Head of caudate nucleus (tissue), 42 donors: ENCODE measurements at regions not wholly inside any gene's neighbourhood (a gene's known extent, or its start where the extent isn't known, plus 50 kb on each side); places are given as distances from the start of the nearest gene placed in this dataset.

ENCODE experiments used
- DNase-seq, 42 donors: peaks; one replicate each; pipeline versions ENCODE4 v3.0.0 to v3.0.0-alpha.2; 2020 to 2021; ENCODE audit warnings: mixed read lengths in 7 of 42
- intact Hi-C: fragments of 100-400 bp; cut with DNase I; formaldehyde crosslinking; loops from one replicate; pipeline ENCODE4 v1.15.0; 2022

DNA sequence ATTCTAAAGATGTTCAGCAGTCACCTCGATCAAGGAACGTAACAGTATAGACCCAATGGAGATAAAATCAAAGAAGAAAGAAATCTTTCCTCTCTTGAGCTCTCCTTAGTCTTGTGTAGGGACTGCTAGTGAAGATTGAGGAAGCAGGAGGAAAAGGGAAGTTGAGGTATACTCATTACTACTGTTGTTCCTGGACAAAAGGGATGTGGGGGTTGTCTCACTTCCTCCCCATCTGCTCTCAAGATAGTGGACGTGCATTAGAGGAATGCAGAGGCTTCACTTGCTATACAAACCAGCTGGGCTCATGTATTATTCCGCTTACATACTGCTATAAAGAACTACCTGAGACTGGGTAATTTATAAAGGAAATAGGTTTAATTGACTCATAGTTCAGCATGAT is 208.9 kb upstream of the ARHGEF9 start:
- intact Hi-C loops, result no loop called here
- peak in 1 of 42 donors; percentile 2 for DNase-seq

DNA sequence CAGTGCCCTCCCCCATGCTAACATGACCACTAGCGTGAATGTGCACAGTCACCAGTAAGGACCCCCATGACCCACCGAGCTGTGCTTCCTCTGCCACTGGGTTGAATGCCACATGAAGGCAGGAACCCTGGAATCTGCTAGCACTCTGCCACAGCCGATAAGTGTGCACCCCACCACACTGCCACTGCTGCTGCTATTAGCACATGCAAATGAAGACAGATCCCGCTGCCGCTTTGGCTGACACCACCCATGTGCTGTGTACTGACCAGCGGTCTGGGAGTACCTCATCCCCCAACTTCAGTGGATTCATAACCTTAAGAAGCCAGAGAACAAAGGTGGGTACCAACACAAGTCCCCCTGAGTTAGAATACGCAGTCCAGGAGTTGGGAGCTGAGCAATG is 200.9 kb upstream of the ARHGEF9 start:
- intact Hi-C loops, result no loop called here
- DNase-seq, result no peak

DNA sequence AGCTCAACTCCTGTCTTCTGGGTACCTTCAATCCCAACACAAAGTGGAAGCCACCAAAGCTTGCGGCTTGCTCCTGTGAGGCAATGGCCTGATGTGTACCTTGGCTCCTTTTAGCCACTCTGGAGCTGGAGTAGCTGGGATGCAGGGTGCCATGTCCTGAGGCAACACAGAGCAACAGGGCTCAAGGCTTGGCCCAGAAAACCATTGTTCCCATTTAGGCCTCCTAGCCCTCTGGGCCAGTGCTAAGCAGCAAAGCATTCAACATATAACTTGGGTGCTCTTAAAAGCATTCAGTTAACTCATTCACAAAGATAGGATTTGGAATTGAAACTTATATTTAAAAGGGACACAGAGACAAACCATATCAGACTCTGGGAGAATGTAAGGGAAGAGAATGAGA is 194.5 kb upstream of the ARHGEF9 start:
- intact Hi-C loops, result no loop called here
- no peak for DNase-seq

DNA sequence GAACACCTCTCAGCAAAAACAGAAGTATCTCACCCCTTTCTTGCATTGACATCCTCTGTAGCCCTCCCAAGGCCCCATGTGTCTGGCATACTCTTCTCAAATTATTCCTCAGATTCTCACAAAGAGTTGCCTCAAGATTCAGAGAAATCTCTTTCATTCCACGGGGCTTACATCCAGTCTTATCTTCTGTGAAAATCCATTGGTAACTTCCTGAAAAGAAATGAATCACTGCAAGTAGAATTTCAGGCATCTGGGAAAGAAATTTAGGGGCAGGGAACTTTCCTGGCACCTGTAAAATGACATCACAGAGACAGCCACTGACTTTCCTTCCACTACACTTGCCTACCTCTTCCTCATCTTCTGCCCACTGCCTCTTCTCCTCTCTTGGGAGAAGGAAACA is 182.5 kb upstream of the ARHGEF9 start:
- no peak for DNase-seq
- intact Hi-C loops, result no loop called here

DNA sequence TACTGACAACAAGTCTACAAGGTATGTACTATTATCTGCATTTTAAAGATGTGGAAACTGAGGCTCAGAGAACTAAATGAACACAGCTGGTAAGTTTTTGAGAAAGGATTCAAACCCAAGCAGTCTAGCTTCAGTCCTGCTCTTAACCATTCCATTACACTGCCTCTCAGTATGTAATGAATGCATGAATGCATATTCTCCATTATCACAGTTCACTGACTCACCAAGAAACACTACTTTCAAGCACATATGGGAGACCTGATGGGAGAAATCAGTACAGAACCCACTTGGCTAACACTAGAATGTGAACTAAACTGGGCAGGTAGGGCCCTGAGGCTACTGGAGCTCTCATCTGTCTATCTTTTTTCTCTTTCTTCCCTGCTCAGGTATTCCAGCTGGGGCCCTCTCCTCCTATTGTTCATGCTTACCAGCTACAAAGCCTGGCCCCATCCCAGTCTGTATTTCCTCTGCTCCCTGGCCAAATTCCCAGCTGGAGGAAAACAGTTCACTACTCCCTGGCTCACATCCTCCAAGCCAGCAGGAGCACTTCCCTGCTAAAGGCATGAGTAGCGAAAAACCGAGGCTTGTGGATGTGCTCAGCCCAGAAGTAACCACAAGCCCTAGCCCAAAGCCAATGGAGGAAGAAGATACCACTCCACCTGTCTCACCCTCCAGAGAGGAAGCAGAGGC is 178.2 kb upstream of the ARHGEF9 start:
- intact Hi-C loops, result no loop called here
- no peak for DNase-seq

DNA sequence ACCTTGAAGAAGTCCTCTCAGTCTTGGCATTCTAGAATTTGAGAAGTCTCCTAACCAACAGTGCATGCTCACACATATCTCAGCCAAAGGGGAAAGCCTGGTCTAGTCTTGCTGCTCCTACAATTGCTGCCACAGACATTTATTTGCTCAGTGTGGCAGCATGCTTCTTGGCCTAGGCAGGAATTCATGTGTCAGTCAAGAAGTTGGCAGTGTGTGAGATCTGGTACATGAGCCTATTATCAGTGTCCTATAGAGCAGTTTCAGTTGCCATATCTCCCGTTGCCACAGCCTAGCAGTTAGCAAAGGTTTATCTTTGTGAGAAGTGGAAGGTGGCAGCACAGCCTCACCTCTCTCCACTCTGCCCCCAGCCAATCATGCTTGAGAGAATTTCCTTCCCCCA is 176.9 kb upstream of the ARHGEF9 start:
- intact Hi-C loops, result no loop called here
- DNase-seq, result no peak

DNA sequence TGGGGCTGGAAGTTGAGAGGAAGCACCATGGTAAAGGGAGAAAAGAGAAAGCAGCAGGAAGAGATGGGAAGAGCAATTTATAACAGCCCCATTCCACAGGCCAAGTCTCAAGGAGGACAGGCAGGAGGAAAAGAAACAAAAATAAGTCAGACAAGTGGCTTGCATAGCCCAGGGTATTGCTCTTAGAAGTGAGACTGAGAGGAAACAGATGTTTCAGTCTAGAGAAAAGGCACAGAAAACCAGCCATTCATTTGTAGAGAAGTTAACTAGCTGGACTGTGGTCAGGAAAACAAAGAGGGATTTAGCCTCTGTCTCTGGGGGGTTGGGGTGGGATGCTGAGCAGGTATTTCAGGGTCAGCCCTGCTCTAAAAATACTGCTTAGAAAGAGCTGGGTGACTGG is 175.0 kb upstream of the ARHGEF9 start:
- DNase-seq, result no peak
- intact Hi-C loops, result no loop called here

DNA sequence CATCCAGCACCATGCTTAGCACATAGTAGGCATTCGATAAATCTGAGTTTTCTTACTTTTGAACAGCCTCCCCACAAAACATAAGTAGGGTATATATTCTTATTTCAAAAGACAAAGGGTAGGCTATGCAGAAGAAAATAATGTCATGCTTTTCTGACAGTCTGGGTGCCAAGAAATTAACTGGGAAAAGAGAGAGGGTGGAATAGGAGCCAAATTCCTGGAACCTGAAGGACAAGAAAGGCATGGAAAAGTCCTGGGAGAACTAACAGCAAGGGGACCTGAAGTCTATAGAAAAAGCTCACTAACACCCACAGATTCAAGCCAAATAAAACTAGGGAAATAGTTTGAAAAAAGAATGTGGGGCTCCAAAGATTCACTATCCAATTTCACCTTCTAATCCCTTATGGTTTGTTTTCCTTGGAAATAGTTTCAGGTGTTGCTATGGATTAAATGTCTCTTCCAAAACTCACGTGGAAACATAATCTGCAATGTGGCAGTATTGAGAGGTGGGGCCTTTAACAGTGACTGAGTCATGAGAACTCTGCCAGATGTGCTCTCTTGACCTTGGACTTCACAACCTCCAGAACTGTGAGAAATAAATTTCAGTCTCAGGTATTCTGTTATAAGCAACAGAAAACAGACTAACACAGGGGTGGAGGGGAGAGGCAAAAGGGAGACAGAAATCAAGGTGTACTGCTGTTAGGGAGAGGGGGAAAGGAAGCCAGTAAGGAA is 173.3 kb upstream of the ARHGEF9 start:
- DNase-seq, result no peak
- intact Hi-C loops, result no loop called here

DNA sequence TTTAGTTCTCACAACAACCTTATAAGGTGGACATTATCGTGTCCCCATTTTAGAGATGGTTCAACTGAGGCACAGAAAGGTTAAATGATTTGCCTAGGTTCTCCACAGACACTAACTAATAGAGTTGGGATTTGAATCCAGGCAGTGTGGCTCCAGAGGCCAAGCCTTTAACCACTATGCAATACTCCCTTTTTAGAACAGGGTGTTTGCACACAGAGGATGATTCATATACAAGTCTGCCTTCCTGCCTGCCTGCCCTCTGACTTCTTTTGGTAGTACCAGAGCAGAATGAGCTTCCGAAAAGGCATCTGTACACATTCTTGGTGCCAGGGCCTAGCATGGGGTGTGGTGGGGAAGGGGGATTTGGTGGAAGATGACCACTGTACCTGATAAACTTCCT is 150.8 kb upstream of the ARHGEF9 start:
- intact Hi-C loops, result no loop called here

DNA sequence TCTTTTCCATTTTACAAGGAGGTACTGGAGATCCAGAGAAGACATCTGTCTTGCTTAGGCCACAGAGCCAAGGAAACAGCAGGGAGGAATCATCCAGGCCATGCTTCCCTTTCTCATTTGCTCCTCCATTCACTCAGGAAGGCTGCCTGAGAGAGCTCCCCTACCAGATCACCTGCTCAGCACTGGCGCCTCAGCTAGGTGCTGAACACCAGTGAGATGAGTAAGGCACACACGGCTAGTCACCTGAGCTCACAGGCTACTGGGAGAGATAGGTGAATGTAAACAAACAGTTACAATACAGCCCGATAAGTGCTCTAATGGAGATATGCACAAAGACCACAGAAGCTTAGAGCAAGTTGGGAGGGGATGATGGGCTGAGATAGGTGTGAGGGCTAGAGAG is 149.8 kb upstream of the ARHGEF9 start:
- intact Hi-C loops, result no loop called here
- DNase-seq, result no peak

More for the DNA sequence above, 150.8 kb upstream of the ARHGEF9 start:
- no peak for DNase-seq

DNA sequence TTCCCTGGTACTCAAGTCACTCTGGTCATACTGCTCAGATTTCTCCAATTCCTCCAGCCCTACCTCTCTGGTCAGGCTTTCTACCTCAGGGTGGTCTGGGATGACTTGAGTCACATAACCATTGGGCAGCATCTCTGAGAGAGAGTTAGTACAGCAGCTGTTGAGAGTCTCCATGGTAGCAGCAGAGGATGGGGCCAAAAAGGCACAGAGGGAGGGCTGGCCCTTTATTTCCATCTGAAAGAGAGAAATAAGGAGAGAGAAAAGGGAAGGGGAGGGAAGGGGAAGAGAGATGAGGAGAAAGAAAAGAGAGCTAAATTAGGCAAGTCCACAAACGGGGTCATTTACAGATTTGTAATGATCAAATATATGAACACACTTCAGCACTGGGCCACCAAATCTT is 149.1 kb upstream of the ARHGEF9 start:
- intact Hi-C loops, result no loop called here

DNA sequence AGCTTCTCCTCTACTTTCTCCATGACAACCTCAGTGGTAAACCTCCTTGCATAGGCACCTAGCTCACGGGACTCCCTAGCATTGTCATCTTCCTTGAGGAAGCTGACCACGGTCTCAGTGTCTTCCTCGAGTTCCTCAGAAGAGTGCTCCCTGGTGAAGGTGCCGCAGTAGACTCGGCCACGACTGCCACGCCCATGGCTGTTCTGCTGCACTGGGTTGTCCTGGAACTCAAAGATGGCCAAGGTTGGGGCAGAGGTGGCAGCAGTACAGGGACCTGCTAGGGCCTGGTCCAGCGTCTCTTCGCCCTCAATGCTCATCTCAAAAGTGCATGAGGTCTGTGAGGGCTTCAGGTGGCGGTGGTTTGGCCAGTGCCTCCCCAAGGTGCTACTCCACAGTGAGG is 147.9 kb upstream of the ARHGEF9 start:
- intact Hi-C loops, result no loop called here

More for the DNA sequence above, 149.1 kb upstream of the ARHGEF9 start:
- no peak for DNase-seq

DNA sequence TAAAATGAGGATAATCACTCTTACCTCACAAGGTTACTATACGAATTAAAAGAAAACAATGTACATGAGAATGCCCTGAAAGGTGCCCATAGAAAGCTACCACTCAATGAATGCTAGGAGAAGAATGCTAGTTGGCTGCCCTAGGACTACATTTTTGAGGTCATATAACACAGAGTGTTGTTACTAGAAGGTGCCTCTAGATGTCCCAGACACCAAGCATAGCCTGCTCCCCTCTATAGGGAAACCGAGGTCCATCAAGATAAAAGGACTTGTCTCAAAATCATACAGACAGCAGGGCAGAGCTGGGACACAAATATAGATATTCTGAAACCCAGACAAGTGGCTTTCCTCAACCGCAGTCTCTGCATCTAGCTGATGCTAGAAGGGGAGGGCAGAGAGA is 147.0 kb upstream of the ARHGEF9 start:
- no peak for DNase-seq

More for the DNA sequence above, 147.9 kb upstream of the ARHGEF9 start:
- DNase-seq, result no peak

DNA sequence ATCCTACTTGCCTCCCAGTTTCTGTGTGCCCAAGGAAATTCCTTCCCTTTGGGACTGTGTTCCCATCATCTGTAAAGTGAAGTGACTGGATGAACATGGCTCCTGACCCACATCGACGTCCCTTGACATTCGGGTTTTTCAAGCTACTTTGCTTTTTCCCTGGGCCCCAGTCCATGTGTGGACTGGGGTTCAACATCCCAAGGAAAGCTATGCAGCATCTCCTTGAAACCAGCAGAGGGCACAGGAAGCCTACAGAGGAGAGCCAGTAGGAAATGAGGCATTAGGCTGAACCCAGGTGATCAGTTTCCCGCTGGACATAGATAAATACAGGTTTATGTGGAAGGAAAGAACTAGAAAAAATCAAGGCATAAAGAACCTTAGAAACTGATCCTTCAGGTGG is 145.1 kb upstream of the ARHGEF9 start:
- peak in 1 of 42 donors; percentile 2 for DNase-seq
- intact Hi-C loops, result no loop called here

More for the DNA sequence above, 147.0 kb upstream of the ARHGEF9 start:
- intact Hi-C loops, result no loop called here

DNA sequence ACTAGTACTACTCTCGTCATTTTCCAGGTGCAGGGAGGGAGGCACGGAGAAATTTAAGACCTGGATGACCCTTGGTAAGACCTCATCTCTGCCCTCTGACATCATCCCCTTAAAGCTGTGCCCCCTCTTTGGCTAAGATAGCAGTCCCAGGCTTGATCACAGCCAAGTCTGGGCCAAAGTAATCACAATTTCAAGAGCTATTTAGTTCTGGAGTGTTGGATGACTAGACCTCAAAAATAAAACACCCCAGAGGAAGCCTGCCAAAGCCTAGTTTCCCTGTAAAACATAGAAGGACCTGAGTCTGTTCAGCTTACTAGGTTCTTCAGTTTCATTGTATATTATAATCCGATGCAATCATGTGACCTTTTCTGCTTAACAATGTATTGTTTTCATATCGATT is 144.6 kb upstream of the ARHGEF9 start:
- intact Hi-C loops, result no loop called here
- DNase-seq, result no peak

DNA sequence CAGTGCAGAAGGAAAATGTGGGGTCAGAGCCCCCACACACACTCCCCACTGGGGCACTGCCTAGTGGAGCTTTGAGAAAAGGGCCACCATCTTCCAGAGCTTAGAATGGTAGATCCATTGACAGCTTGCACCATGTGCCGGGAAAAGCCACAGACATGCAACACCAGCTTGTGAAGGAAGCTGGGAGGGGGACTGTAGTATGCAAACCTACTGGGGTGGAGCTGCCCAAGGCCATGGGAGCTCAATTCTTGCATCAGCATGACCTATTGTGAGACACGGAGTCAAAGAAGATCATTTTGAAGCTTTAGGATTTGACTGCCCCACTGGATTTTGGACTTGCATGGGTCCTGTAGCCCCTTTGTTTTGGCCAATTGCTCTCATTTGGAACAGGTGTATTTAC is 142.8 kb upstream of the ARHGEF9 start:
- DNase-seq, result no peak
- intact Hi-C loops, result no loop called here

DNA sequence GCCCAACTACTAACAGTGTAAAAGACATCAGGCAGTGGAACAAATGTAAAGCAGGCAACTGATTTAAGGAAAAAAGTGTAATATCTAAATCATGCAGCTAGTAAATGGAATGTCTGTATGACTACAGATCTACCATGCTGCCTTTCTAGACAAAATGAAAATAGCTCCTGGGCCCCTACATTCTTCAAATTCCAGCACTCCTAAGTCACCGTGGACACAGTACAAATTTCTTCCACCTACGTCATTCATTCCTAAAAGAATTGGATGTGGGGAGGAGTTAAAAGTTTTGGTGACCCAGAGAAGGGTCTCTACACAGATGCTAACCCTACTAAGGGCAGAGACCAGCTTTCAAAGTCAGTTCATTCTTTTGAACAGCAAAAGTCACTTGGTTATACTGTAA is 137.2 kb upstream of the ARHGEF9 start:
- intact Hi-C loops, result no loop called here
- no peak for DNase-seq

DNA sequence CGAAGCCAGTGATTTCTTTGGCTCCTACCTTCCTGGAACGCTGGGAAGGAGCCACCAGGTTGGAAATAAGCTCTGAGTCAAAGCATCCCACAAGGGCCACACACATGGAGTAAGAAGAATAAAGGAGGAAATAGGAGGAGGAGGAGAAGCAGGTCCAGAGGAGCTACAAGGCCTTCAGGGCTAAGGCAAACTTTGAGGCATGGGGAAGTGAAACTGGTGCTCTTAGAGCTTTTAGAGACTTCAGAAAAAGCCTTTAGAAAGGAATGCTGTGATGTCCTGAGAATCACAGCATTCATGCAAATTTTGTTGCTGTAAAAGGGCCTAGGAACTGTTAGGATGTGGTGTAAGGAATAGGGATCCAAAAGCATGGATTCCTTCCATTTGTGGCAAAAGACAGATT is 135.9 kb upstream of the ARHGEF9 start:
- intact Hi-C loops, result no loop called here
- no peak for DNase-seq

DNA sequence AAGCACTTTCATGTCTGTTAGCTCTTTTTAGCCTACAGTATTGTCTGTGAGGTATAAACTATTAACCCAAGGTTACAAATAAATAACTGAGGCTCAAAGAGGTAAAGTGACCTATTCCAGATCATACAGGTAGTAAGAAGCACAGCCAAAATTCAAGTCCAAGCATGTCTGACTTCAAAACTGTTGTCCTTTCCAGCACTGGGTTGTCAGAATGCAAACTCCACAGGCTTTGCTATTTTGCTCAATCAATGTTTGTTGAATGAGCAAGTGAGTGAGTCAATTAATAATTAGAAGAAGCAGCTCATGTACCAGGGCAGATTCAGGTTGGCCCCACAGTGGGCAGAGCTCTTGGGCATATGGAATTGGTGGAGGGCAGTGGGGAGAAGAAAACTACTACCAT is 134.1 kb upstream of the ARHGEF9 start:
- DNase-seq, result no peak
- intact Hi-C loops, result no loop called here

DNA sequence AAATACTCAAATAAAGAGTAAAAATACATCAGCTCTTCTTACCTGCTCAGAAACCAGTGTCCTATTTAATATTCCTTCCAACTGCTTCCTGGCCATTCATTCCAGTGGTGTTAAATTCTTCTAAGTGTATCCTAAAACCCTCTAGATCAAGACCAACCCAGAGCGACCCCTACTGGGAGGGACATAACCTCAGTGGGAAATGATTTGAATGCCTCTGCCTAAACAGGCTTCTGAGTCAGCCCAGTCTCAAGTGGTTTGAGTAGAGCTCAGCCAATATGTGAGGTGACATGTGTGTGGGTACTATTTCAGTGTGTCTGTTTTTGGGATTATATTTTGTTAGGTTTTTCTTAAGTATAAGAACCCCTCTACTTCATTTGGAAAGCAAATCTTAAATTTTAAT is 133.6 kb upstream of the ARHGEF9 start:
- peak in 7 of 42 donors; percentile 1 to 35 (median 10) for DNase-seq
- intact Hi-C loops, result no loop called here

DNA sequence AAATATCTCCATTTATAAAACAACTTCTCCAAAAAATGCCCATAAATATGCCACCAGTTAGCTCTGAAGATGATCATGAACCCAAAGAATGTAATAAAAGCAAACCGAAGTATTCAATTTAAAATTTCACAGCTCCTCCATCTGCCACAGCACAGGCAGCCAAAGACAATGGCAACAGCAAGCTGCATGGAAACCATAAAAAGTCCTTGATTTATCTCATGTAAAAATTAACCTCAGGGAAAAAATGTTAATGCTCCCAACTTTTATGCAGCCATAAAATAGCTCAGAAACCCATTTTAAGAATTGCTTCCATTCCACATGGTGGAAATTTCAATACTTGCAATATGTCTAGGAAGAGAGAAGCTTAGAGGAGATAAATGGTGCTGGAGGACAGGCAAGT is 132.3 kb upstream of the ARHGEF9 start:
- DNase-seq, result no peak
- intact Hi-C loops, result no loop called here
